ENCODE measurements at regions not wholly inside any gene's neighbourhood (a gene's known extent, or its start where the extent isn't known, plus 50 kb on each side); places are given as distances from the start of the nearest gene placed in this dataset.

GRCh38 chr16:75983741-75984381 lies 257.6 kb upstream of the CPHXL start:
- DNase-seq (ENCODE audit: low read depth), result no peak
- TF ChIP-seq CTCF (conservative IDR thresholded peaks at IDR 0.05; ENCODE audit: low read length), result no peak
- no peak overlapping the region for H3K4me3 ChIP-seq (ENCODE audit: low read length)

GRCh38 chr16:75987323-75987722 lies 261.0 kb upstream of the CPHXL start:
- DNase-seq (ENCODE audit: low read depth), result no peak
- no peak for TF ChIP-seq CTCF (conservative IDR thresholded peaks at IDR 0.05; ENCODE audit: low read length)
- no peak overlapping the region for H3K4me3 ChIP-seq (ENCODE audit: low read length)

GRCh38 chr16:75996491-75996890 lies 270.2 kb upstream of the CPHXL start:
- no peak overlapping the region for H3K4me3 ChIP-seq (ENCODE audit: low read length)
- no peak for DNase-seq (ENCODE audit: low read depth)
- no peak for TF ChIP-seq CTCF (conservative IDR thresholded peaks at IDR 0.05; ENCODE audit: low read length)

- H3K4me3 ChIP-seq (ENCODE audit: low read length), result no peak overlapping the region
- TF ChIP-seq CTCF (conservative IDR thresholded peaks at IDR 0.05; ENCODE audit: low read length), result no peak
- DNase-seq (ENCODE audit: low read depth), result no peak
Measured at GRCh38 chr16:75997606-75998005, 271.3 kb upstream of the CPHXL start.

GRCh38 chr16:76007645-76008044 lies 269.6 kb upstream of the CNTNAP4 start:
- no peak for DNase-seq (ENCODE audit: low read depth)
- no peak for TF ChIP-seq CTCF (conservative IDR thresholded peaks at IDR 0.05; ENCODE audit: low read length)
- no peak overlapping the region for H3K4me3 ChIP-seq (ENCODE audit: low read length)

GRCh38 chr16:76023835-76024234 lies 253.4 kb upstream of the CNTNAP4 start:
- no peak overlapping the region for H3K4me3 ChIP-seq (ENCODE audit: low read length)
- TF ChIP-seq CTCF (conservative IDR thresholded peaks at IDR 0.05; ENCODE audit: low read length), result no peak
- no peak for DNase-seq (ENCODE audit: low read depth)

GRCh38 chr16:76035689-76036088 lies 241.5 kb upstream of the CNTNAP4 start:
- no peak for TF ChIP-seq CTCF (conservative IDR thresholded peaks at IDR 0.05; ENCODE audit: low read length)
- no peak for DNase-seq (ENCODE audit: low read depth)
- H3K4me3 ChIP-seq (ENCODE audit: low read length), result no peak overlapping the region

All from AG10803 (cell line).